CD4-positive, CD25-positive, alpha-beta regulatory T cell (primary cell): ENCODE measurements at regions not wholly inside any gene's neighbourhood (a gene's known extent, or its start where the extent isn't known, plus 50 kb on each side); places are given as distances from the start of the nearest gene placed in this dataset.
A peak's percentile ranks its signal among the peaks of the same experiment; 100 is the strongest.

ENCODE experiments used
- ATAC-seq, 2 donors: fragments of 150-1000 bp; cut with Tn5 transposase; one replicate each; pipeline ENCODE4 v1.10.0; 2021; ENCODE audit warnings: low read depth in 2 of 2, moderate number of reproducible peaks in 2 of 2, moderate library complexity in 1 of 2
- DNase-seq, 3 donors: peaks; one replicate each; pipeline versions ENCODE4 v3.0.0 to v3.0.0-alpha.2; 2012 to 2022; ENCODE audit warnings: mixed read lengths in 1 of 3
- H3K27ac ChIP-seq: one replicate; pipeline ENCODE4 v1.7.0; 2013; ENCODE audit warnings: mild to moderate bottlenecking, low read length; ENCODE audit not compliant: insufficient read depth, poor library complexity, severe bottlenecking
- H3K27me3 ChIP-seq: one replicate; pipeline ENCODE4 v1.7.0; 2013; ENCODE audit warnings: low read length; ENCODE audit not compliant: control insufficient read depth, insufficient read depth
- H3K36me3 ChIP-seq: one replicate; pipeline ENCODE4 v1.7.0; 2013; ENCODE audit warnings: mild to moderate bottlenecking, low read length, moderate library complexity; ENCODE audit not compliant: control insufficient read depth, insufficient read depth
- H3K4me1 ChIP-seq: 2 replicates; pipeline ENCODE4 v1.7.0; 2013; ENCODE audit warnings: mild to moderate bottlenecking, low read length; ENCODE audit not compliant: insufficient read depth, control insufficient read depth, poor library complexity, severe bottlenecking
- H3K4me3 ChIP-seq: one replicate; pipeline ENCODE4 v1.7.0; 2013; ENCODE audit warnings: low read depth, mild to moderate bottlenecking, low read length, moderate library complexity
- H3K9me3 ChIP-seq, 2 experiments: 1 replicate in 1 of 2; 2 replicates in 1 of 2; pipeline ENCODE4 v1.7.0; 2013; ENCODE audit warnings: low read length in 2 of 2, mild to moderate bottlenecking in 1 of 2, moderate library complexity in 1 of 2; ENCODE audit not compliant: control insufficient read depth in 2 of 2
- H3K27ac Mint-ChIP-seq, 3 donors: one replicate each; pipeline ENCODE4 v1.8.0; 2020 to 2022; ENCODE audit warnings: mild to moderate bottlenecking in 3 of 3, mixed read lengths in 3 of 3, moderate library complexity in 2 of 3
- H3K27me3 Mint-ChIP-seq: one replicate; pipeline ENCODE4 v1.8.0; 2022; ENCODE audit warnings: mild to moderate bottlenecking, mixed read lengths
- H3K36me3 Mint-ChIP-seq: one replicate; pipeline ENCODE4 v1.8.0; 2020; ENCODE audit warnings: mixed read lengths
- H3K4me1 Mint-ChIP-seq, 4 donors: one replicate each; pipeline ENCODE4 v1.8.0; 2020 to 2022; ENCODE audit warnings: mixed read lengths in 4 of 4, mild to moderate bottlenecking in 1 of 4
- H3K4me3 Mint-ChIP-seq, 4 donors: one replicate each; pipeline ENCODE4 v1.8.0; 2020 to 2022; ENCODE audit warnings: mild to moderate bottlenecking in 4 of 4, mixed read lengths in 4 of 4, moderate library complexity in 3 of 4
- H3K9me3 Mint-ChIP-seq, 7 donors: one replicate each; pipeline ENCODE4 v1.8.0; 2020 to 2022; ENCODE audit warnings: mixed read lengths in 7 of 7, mild to moderate bottlenecking in 3 of 7, moderate library complexity in 2 of 7

- Mint-ChIP-seq H3K27me3 (no peaks in the 10 kb centered on the region), H3K4me1 (peaks cover 0 to 10% (median 3%) of the 10 kb centered on the region in 4 donors), H3K27ac (peak overlapping the region in 1 of 3 donors; percentile 17), H3K4me3 (no peak overlapping the region), H3K36me3 (no peaks in the 10 kb centered on the region), H3K9me3 (peaks cover 0 to 6% (median 0%) of the 10 kb centered on the region in 7 donors)
- no peak overlapping the region for H3K4me3 ChIP-seq
- no peaks in the 10 kb centered on the region for H3K36me3 ChIP-seq
- no peaks in the 10 kb centered on the region for H3K9me3 ChIP-seq
- no peaks in the 10 kb centered on the region for H3K27me3 ChIP-seq
- H3K27ac ChIP-seq, result no peak overlapping the region
- ATAC-seq, result no peak
- DNase-seq, result no peak
- H3K4me1 ChIP-seq, result no peaks in the 10 kb centered on the region
Observed at GRCh38 chr3:31242026-31242960, 290.4 kb upstream of the STT3B start.

GRCh38 chr3:31244929-31245817, 287.6 kb upstream of the STT3B start:
- H3K4me3 ChIP-seq, result no peak overlapping the region
- H3K27me3 ChIP-seq, result no peaks in the 10 kb centered on the region
- H3K4me3 Mint-ChIP-seq, result no peak overlapping the region
- no peaks in the 10 kb centered on the region for H3K4me1 ChIP-seq
- no peaks in the 10 kb centered on the region for H3K36me3 ChIP-seq
- ATAC-seq (no peak), DNase-seq (no peak)
- no peak overlapping the region for H3K27ac ChIP-seq
- peaks cover 0 to 4% (median 0%) of the 10 kb centered on the region in 7 donors for H3K9me3 Mint-ChIP-seq
- H3K36me3 Mint-ChIP-seq, result no peaks in the 10 kb centered on the region
- H3K4me1 Mint-ChIP-seq, result peaks cover 0 to 16% (median 9%) of the 10 kb centered on the region in 4 donors
- no peaks in the 10 kb centered on the region for H3K9me3 ChIP-seq
- no peaks in the 10 kb centered on the region for H3K27me3 Mint-ChIP-seq
- H3K27ac Mint-ChIP-seq, result peak overlapping the region in 1 of 3 donors; percentile 10

GRCh38 chr3:31246293-31247062, 286.2 kb upstream of the STT3B start:
- Mint-ChIP-seq H3K9me3 (peaks cover 0 to 4% (median 0%) of the 10 kb centered on the region in 7 donors), H3K27me3 (no peaks in the 10 kb centered on the region), H3K36me3 (no peaks in the 10 kb centered on the region), H3K27ac (peak overlapping the region in 1 of 3 donors; percentile 81), H3K4me1 (peaks cover 0 to 18% (median 9%) of the 10 kb centered on the region in 4 donors), H3K4me3 (no peak overlapping the region)
- no peak overlapping the region for H3K27ac ChIP-seq
- no peaks in the 10 kb centered on the region for H3K27me3 ChIP-seq
- no peaks in the 10 kb centered on the region for H3K4me1 ChIP-seq
- H3K36me3 ChIP-seq, result no peaks in the 10 kb centered on the region
- DNase-seq, result no peak
- no peaks in the 10 kb centered on the region for H3K9me3 ChIP-seq
- ATAC-seq, result no peak
- no peak overlapping the region for H3K4me3 ChIP-seq

GRCh38 chr3:31247063-31247447, 285.7 kb upstream of the STT3B start:
- H3K4me3 Mint-ChIP-seq, result no peak overlapping the region

GRCh38 chr3:31247850-31248562, 284.7 kb upstream of the STT3B start:
- DNase-seq (no peak), ATAC-seq (no peak)
- H3K36me3 ChIP-seq, result no peaks in the 10 kb centered on the region
- no peak overlapping the region for H3K27ac ChIP-seq
- Mint-ChIP-seq H3K27ac (no peak overlapping the region), H3K36me3 (no peaks in the 10 kb centered on the region), H3K9me3 (peaks cover 0 to 3% (median 0%) of the 10 kb centered on the region in 7 donors), H3K27me3 (no peaks in the 10 kb centered on the region), H3K4me1 (peaks cover 0 to 19% (median 7%) of the 10 kb centered on the region in 4 donors), H3K4me3 (no peak overlapping the region)
- no peaks in the 10 kb centered on the region for H3K9me3 ChIP-seq
- no peaks in the 10 kb centered on the region for H3K4me1 ChIP-seq
- no peaks in the 10 kb centered on the region for H3K27me3 ChIP-seq
- no peak overlapping the region for H3K4me3 ChIP-seq

More at GRCh38 chr3:31247063-31247447, 285.7 kb upstream of the STT3B start:
- Histone ChIP-seq H3K4me3 (no peak overlapping the region), H3K4me1 (no peaks in the 10 kb centered on the region), H3K9me3 (no peaks in the 10 kb centered on the region), H3K27ac (no peak overlapping the region), H3K27me3 (no peaks in the 10 kb centered on the region), H3K36me3 (no peaks in the 10 kb centered on the region)
- Mint-ChIP-seq H3K36me3 (no peaks in the 10 kb centered on the region), H3K4me1 (peaks cover 0 to 17% (median 5%) of the 10 kb centered on the region in 4 donors), H3K9me3 (peaks cover 0 to 3% (median 0%) of the 10 kb centered on the region in 7 donors), H3K27me3 (no peaks in the 10 kb centered on the region), H3K27ac (peak overlapping the region in 1 of 3 donors; percentile 81)
- ATAC-seq (no peak), DNase-seq (no peak)

GRCh38 chr3:31248563-31248992, 284.1 kb upstream of the STT3B start:
- H3K27me3 Mint-ChIP-seq, result no peaks in the 10 kb centered on the region
- H3K9me3 Mint-ChIP-seq, result peaks cover 0 to 3% (median 0%) of the 10 kb centered on the region in 7 donors
- no peaks in the 10 kb centered on the region for H3K9me3 ChIP-seq
- DNase-seq (no peak), ATAC-seq (no peak)
- H3K4me1 Mint-ChIP-seq, result peaks cover 0 to 21% (median 7%) of the 10 kb centered on the region in 4 donors
- no peaks in the 10 kb centered on the region for H3K36me3 Mint-ChIP-seq
- H3K4me3 Mint-ChIP-seq, result no peak overlapping the region
- no peak overlapping the region for H3K27ac Mint-ChIP-seq
- H3K27ac ChIP-seq, result no peak overlapping the region
- H3K27me3 ChIP-seq, result no peaks in the 10 kb centered on the region
- H3K4me3 ChIP-seq, result no peak overlapping the region
- no peaks in the 10 kb centered on the region for H3K36me3 ChIP-seq
- H3K4me1 ChIP-seq, result no peaks in the 10 kb centered on the region
